K562 (cell line): ENCODE measurements at regions not wholly inside any gene's neighbourhood (a gene's known extent, or its start where the extent isn't known, plus 50 kb on each side); places are given as distances from the start of the nearest gene placed in this dataset.

Experiments
- DIDO1 ChIP-seq: fragments of 450-650 bp; IDR thresholded peaks from 2 replicates; pipeline ENCODE4 v1.6.1; 2016; ENCODE audit warnings: low read depth, missing biosample characterization, missing genetic modification characterization
- HNRNPLL ChIP-seq: fragments of 200-400 bp; formaldehyde crosslinking; IDR thresholded peaks from 2 replicates; pipeline ENCODE4 v1.6.1; 2017; ENCODE audit warnings: low read length, low read depth, mild to moderate bottlenecking; ENCODE audit not compliant: poor library complexity, severe bottlenecking
- JUN ChIP-seq, 2 experiments: sonication (generic) in 1 of 2; formaldehyde crosslinking in 1 of 2; IDR thresholded peaks; 2 replicates each; pipeline versions ENCODE4 v1.6.1 to v1.8.0; 2012 to 2022; ENCODE audit warnings: borderline replicate concordance in 2 of 2, mild to moderate bottlenecking in 2 of 2, improper control_type of control experiment in 1 of 2, low read depth in 1 of 2, low read length in 1 of 2, missing genetic modification reagents in 1 of 2
- POLR2AphosphoS2 ChIP-seq: IDR thresholded peaks from 2 replicates; pipeline ENCODE4 v1.6.1; 2012; ENCODE audit warnings: low read length, improper control_type of control experiment
- PRDM10 ChIP-seq: fragments of 450-650 bp; IDR thresholded peaks from 2 replicates; pipeline ENCODE4 v1.6.1; 2018; ENCODE audit not compliant: partially characterized antibody
- RAD21 ChIP-seq, 2 experiments: fragments of 250-450 bp in 1 of 2; fragments of 450-650 bp in 1 of 2; sonication (Bioruptor Pico) in 1 of 2; formaldehyde crosslinking in 1 of 2; IDR thresholded peaks in 1 of 2; conservative IDR thresholded peaks in 1 of 2; 2 replicates each; pipeline versions ENCODE4 v1.4.0 to v1.8.0; 2020 to 2022; ENCODE audit warnings: mild to moderate bottlenecking in 2 of 2, moderate library complexity in 1 of 2
- SIN3B ChIP-seq: fragments of 450-650 bp; IDR thresholded peaks from 2 replicates; pipeline ENCODE4 v1.6.1; 2017; ENCODE audit warnings: low read depth, mild to moderate bottlenecking, moderate library complexity
- SRSF1 ChIP-seq: fragments of 200-400 bp; formaldehyde crosslinking; IDR thresholded peaks from 2 replicates; pipeline ENCODE4 v1.6.1; 2017; ENCODE audit warnings: mild to moderate bottlenecking, low read depth, low read length, moderate library complexity
- TEAD2 ChIP-seq: fragments of 450-650 bp; IDR thresholded peaks from 2 replicates; pipeline ENCODE4 v1.6.1; 2016; ENCODE audit warnings: missing genetic modification characterization, control low read depth, missing compliant biosample characterization
- ZNF23 ChIP-seq: fragments of 250-450 bp; sonication (Bioruptor Pico); IDR thresholded peaks from 2 replicates; pipeline ENCODE4 v1.4.0; 2020; ENCODE audit warnings: mild to moderate bottlenecking
- ZNF24 ChIP-seq: fragments of 450-650 bp; IDR thresholded peaks from 2 replicates; pipeline ENCODE4 v1.6.1; 2016
- ZNF695 ChIP-seq: fragments of 450-650 bp; formaldehyde crosslinking; IDR thresholded peaks from 2 replicates; pipeline ENCODE4 v1.4.0; 2020; ENCODE audit warnings: mild to moderate bottlenecking, moderate library complexity
- TF ChIP-seq, protein P1 (sequence below): fragments of 450-650 bp; IDR thresholded peaks from 2 replicates; pipeline ENCODE4 v1.6.1; 2016; ENCODE audit warnings: mild to moderate bottlenecking
- TF ChIP-seq, protein P2 (sequence below), 2 experiments: IDR thresholded peaks; 2 replicates each; pipeline ENCODE4 v1.6.1; 2011; ENCODE audit warnings: borderline replicate concordance in 1 of 2, control low read depth in 1 of 2, low read depth in 1 of 2, low read length in 1 of 2, mild to moderate bottlenecking in 1 of 2, mixed read lengths in 1 of 2, moderate library complexity in 1 of 2; ENCODE audit not compliant: insufficient read depth in 1 of 2, insufficient read length in 1 of 2, poor library complexity in 1 of 2, severe bottlenecking in 1 of 2; ENCODE audit errors: extremely low read depth in 1 of 2
- TF ChIP-seq, protein P3 (sequence below): sonication (generic); formaldehyde crosslinking; IDR thresholded peaks from 2 replicates; pipeline ENCODE4 v1.8.0; 2023; ENCODE audit warnings: mild to moderate bottlenecking, missing genetic modification reagents

DNA sequence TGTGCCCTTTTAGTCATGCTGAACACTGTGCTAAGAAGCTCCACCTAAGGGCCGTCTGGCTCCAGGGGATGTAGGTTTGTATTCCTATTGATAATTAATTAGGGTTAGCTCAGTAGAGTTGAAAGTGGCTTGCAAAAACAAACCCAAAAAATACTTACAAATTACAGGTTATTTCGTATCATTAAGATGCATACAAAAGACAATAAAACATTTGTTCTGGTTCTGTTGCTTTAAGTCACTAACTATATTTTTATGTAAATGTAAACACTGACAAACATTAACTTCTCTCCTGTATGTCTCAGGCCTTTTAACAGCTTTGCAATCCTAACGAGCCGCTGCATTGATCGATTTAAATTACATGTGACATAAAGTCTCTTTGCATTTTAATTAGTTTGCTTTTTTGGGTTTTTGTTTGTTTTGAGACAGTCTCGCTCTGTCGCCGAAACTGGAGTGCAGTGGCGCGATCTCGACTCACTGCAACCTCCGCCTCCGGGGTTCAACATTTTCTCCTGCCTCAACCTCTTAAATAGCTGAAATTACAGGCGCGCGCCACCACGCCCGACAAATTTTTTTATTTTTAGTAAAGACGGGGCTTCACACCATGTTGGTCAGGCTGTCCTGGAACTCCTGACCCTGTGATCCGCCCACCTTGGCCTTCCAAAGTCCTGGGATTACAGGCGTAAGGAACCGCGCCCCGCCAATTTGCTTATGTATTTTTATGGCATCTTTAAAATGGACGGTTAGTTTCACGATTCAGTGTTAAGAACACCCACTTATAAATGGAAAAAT lies 110.9 kb downstream of the HFE start (continued):
- TF ChIP-seq PRDM10 (no peak), TEAD2 (tag) (no peak), JUN (IDR thresholded peaks at IDR 0.05; ENCODE audit: borderline replicate concordance, low read depth, low read length) (no peak), JUN (CRISPR knock-in tag; IDR thresholded peaks at IDR 0.05; ENCODE audit: borderline replicate concordance) (no peak), RAD21 (CRISPR knock-in tag; conservative IDR thresholded peaks at IDR 0.05 in 1 of 2, IDR thresholded peaks at IDR 0.05 in 1 of 2) (no peak), SRSF1 (no peak), ZNF23 (CRISPR knock-in tag) (no peak), ZNF695 (CRISPR knock-in tag) (no peak), ZNF24 (no peak), DIDO1 (tag) (no peak), POLR2AphosphoS2 (no peak), SIN3B (no peak), HNRNPLL (no peak)
- TF ChIP-seq, protein P1, sequence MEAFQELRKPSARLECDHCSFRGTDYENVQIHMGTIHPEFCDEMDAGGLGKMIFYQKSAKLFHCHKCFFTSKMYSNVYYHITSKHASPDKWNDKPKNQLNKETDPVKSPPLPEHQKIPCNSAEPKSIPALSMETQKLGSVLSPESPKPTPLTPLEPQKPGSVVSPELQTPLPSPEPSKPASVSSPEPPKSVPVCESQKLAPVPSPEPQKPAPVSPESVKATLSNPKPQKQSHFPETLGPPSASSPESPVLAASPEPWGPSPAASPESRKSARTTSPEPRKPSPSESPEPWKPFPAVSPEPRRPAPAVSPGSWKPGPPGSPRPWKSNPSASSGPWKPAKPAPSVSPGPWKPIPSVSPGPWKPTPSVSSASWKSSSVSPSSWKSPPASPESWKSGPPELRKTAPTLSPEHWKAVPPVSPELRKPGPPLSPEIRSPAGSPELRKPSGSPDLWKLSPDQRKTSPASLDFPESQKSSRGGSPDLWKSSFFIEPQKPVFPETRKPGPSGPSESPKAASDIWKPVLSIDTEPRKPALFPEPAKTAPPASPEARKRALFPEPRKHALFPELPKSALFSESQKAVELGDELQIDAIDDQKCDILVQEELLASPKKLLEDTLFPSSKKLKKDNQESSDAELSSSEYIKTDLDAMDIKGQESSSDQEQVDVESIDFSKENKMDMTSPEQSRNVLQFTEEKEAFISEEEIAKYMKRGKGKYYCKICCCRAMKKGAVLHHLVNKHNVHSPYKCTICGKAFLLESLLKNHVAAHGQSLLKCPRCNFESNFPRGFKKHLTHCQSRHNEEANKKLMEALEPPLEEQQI = no peak
- TF ChIP-seq, protein P2, sequence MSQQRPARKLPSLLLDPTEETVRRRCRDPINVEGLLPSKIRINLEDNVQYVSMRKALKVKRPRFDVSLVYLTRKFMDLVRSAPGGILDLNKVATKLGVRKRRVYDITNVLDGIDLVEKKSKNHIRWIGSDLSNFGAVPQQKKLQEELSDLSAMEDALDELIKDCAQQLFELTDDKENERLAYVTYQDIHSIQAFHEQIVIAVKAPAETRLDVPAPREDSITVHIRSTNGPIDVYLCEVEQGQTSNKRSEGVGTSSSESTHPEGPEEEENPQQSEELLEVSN (IDR thresholded peaks at IDR 0.05; ENCODE audit: borderline replicate concordance in 1 of 2, extremely low read depth in 1 of 2, insufficient read depth in 1 of 2, insufficient read length in 1 of 2, low read depth in 1 of 2, low read length in 1 of 2, poor library complexity in 1 of 2, severe bottlenecking in 1 of 2) = no peak
- TF ChIP-seq, protein P3, sequence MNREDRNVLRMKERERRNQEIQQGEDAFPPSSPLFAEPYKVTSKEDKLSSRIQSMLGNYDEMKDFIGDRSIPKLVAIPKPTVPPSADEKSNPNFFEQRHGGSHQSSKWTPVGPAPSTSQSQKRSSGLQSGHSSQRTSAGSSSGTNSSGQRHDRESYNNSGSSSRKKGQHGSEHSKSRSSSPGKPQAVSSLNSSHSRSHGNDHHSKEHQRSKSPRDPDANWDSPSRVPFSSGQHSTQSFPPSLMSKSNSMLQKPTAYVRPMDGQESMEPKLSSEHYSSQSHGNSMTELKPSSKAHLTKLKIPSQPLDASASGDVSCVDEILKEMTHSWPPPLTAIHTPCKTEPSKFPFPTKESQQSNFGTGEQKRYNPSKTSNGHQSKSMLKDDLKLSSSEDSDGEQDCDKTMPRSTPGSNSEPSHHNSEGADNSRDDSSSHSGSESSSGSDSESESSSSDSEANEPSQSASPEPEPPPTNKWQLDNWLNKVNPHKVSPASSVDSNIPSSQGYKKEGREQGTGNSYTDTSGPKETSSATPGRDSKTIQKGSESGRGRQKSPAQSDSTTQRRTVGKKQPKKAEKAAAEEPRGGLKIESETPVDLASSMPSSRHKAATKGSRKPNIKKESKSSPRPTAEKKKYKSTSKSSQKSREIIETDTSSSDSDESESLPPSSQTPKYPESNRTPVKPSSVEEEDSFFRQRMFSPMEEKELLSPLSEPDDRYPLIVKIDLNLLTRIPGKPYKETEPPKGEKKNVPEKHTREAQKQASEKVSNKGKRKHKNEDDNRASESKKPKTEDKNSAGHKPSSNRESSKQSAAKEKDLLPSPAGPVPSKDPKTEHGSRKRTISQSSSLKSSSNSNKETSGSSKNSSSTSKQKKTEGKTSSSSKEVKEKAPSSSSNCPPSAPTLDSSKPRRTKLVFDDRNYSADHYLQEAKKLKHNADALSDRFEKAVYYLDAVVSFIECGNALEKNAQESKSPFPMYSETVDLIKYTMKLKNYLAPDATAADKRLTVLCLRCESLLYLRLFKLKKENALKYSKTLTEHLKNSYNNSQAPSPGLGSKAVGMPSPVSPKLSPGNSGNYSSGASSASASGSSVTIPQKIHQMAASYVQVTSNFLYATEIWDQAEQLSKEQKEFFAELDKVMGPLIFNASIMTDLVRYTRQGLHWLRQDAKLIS = no peak; the same call in 1 of the 2 replicates
